ENCODE measurements at regions not wholly inside any gene's neighbourhood (a gene's known extent, or its start where the extent isn't known, plus 50 kb on each side); places are given as distances from the start of the nearest gene placed in this dataset.

- no peak overlapping the region for H3K4me3 ChIP-seq (ENCODE audit: low read depth in 1 of 3, low read length in 3 of 3)
- no peaks in the 10 kb centered on the region for H3K36me3 ChIP-seq (ENCODE audit: control insufficient read depth in 4 of 4, insufficient read depth in 3 of 4, low read depth in 1 of 4, low read length in 3 of 4)
- no peaks in the 10 kb centered on the region for H3K9me3 ChIP-seq (ENCODE audit: control insufficient read depth in 4 of 4, low read length in 3 of 4)
- H3K27me3 ChIP-seq (ENCODE audit: control insufficient read depth in 4 of 4, insufficient read depth in 4 of 4, low read length in 3 of 4) = no peaks in the 10 kb centered on the region
- DNase-seq (ENCODE audit: low spot score) = no peak
- WGBS = 73% methylated on average over 5 of the region's 5 CpGs
- H3K4me1 ChIP-seq (ENCODE audit: control insufficient read depth in 4 of 4, insufficient read depth in 4 of 4, low read length in 3 of 4) = no peaks in the 10 kb centered on the region
- no peak overlapping the region for H3K27ac ChIP-seq (ENCODE audit: low read depth in 1 of 2, low read length in 2 of 2)
- TF ChIP-seq RAD21 (IDR thresholded peaks at IDR 0.05) (no peak), FOXA2 (IDR thresholded peaks at IDR 0.05) (no peak), YY1 (IDR thresholded peaks at IDR 0.05) (no peak), GABPA (IDR thresholded peaks at IDR 0.05 in 1 of 2, conservative IDR thresholded peaks at IDR 0.05 in 1 of 2) (no peak), ZBTB33 (IDR thresholded peaks at IDR 0.05) (no peak), MAX (IDR thresholded peaks at IDR 0.05) (no peak), NR2F2 (IDR thresholded peaks at IDR 0.05) (no peak)
- TF ChIP-seq, protein P1, sequence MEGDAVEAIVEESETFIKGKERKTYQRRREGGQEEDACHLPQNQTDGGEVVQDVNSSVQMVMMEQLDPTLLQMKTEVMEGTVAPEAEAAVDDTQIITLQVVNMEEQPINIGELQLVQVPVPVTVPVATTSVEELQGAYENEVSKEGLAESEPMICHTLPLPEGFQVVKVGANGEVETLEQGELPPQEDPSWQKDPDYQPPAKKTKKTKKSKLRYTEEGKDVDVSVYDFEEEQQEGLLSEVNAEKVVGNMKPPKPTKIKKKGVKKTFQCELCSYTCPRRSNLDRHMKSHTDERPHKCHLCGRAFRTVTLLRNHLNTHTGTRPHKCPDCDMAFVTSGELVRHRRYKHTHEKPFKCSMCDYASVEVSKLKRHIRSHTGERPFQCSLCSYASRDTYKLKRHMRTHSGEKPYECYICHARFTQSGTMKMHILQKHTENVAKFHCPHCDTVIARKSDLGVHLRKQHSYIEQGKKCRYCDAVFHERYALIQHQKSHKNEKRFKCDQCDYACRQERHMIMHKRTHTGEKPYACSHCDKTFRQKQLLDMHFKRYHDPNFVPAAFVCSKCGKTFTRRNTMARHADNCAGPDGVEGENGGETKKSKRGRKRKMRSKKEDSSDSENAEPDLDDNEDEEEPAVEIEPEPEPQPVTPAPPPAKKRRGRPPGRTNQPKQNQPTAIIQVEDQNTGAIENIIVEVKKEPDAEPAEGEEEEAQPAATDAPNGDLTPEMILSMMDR (IDR thresholded peaks at IDR 0.05; ENCODE audit: low read depth, low read length, missing input control) = no peak
- TF ChIP-seq, protein P2, sequence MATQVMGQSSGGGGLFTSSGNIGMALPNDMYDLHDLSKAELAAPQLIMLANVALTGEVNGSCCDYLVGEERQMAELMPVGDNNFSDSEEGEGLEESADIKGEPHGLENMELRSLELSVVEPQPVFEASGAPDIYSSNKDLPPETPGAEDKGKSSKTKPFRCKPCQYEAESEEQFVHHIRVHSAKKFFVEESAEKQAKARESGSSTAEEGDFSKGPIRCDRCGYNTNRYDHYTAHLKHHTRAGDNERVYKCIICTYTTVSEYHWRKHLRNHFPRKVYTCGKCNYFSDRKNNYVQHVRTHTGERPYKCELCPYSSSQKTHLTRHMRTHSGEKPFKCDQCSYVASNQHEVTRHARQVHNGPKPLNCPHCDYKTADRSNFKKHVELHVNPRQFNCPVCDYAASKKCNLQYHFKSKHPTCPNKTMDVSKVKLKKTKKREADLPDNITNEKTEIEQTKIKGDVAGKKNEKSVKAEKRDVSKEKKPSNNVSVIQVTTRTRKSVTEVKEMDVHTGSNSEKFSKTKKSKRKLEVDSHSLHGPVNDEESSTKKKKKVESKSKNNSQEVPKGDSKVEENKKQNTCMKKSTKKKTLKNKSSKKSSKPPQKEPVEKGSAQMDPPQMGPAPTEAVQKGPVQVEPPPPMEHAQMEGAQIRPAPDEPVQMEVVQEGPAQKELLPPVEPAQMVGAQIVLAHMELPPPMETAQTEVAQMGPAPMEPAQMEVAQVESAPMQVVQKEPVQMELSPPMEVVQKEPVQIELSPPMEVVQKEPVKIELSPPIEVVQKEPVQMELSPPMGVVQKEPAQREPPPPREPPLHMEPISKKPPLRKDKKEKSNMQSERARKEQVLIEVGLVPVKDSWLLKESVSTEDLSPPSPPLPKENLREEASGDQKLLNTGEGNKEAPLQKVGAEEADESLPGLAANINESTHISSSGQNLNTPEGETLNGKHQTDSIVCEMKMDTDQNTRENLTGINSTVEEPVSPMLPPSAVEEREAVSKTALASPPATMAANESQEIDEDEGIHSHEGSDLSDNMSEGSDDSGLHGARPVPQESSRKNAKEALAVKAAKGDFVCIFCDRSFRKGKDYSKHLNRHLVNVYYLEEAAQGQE (IDR thresholded peaks at IDR 0.05) = no peak
- no peak overlapping the region for H3K9ac ChIP-seq (ENCODE audit: low read depth in 1 of 2, low read length in 2 of 2)
These were observed 881.2 kb upstream of the EPHA7 start for GRCh38 chr6:94300424-94301144.

GRCh38 chr6:94289131-94289530, 869.8 kb upstream of the EPHA7 start:
- Histone ChIP-seq H3K36me3 (ENCODE audit: control insufficient read depth in 4 of 4, insufficient read depth in 3 of 4, low read depth in 1 of 4, low read length in 3 of 4) (no peaks in the 10 kb centered on the region), H3K9me3 (ENCODE audit: control insufficient read depth in 4 of 4, low read length in 3 of 4) (peaks cover 0 to 3% (median 0%) of the 10 kb centered on the region in 4 donors), H3K27ac (ENCODE audit: low read depth in 1 of 2, low read length in 2 of 2) (no peak overlapping the region), H3K27me3 (ENCODE audit: control insufficient read depth in 4 of 4, insufficient read depth in 4 of 4, low read length in 3 of 4) (no peaks in the 10 kb centered on the region), H3K4me3 (ENCODE audit: low read depth in 1 of 3, low read length in 3 of 3) (no peak overlapping the region), H3K4me1 (ENCODE audit: control insufficient read depth in 4 of 4, insufficient read depth in 4 of 4, low read length in 3 of 4) (no peaks in the 10 kb centered on the region), H3K9ac (ENCODE audit: low read depth in 1 of 2, low read length in 2 of 2) (no peak overlapping the region)
- WGBS = 61% methylated on average over 6 of the region's 6 CpGs
- TF ChIP-seq EGR1 (IDR thresholded peaks at IDR 0.05; ENCODE audit: low read depth in 2 of 2) = no peak
- TF ChIP-seq FOXA2 (IDR thresholded peaks at IDR 0.05) = no peak
- TF ChIP-seq HNF4G (IDR thresholded peaks at IDR 0.05) = no peak
- TF ChIP-seq SP1 (IDR thresholded peaks at IDR 0.05) = no peak
- no peak for TF ChIP-seq JUND (IDR thresholded peaks at IDR 0.05)
- TF ChIP-seq HNF4A (conservative IDR thresholded peaks at IDR 0.05) = no peak
- no peak for TF ChIP-seq MAX (IDR thresholded peaks at IDR 0.05)
- TF ChIP-seq, protein P1 (IDR thresholded peaks at IDR 0.05; ENCODE audit: low read depth, low read length, missing input control) = no peak
- no peak for TF ChIP-seq NR2F2 (IDR thresholded peaks at IDR 0.05)
- TF ChIP-seq, protein P3, sequence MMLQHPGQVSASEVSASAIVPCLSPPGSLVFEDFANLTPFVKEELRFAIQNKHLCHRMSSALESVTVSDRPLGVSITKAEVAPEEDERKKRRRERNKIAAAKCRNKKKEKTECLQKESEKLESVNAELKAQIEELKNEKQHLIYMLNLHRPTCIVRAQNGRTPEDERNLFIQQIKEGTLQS (IDR thresholded peaks at IDR 0.05) = no peak
- TF ChIP-seq, protein P2 (IDR thresholded peaks at IDR 0.05) = no peak
- TF ChIP-seq GABPA (IDR thresholded peaks at IDR 0.05 in 1 of 2, conservative IDR thresholded peaks at IDR 0.05 in 1 of 2) = no peak
- TF ChIP-seq YY1 (IDR thresholded peaks at IDR 0.05) = no peak
- TF ChIP-seq FOXA1 (IDR thresholded peaks at IDR 0.05) = no peak
- no peak for DNase-seq (ENCODE audit: low spot score)
